NT2/D1 (cell line): ENCODE measurements at regions not wholly inside any gene's neighbourhood (a gene's known extent, or its start where the extent isn't known, plus 50 kb on each side); places are given as distances from the start of the nearest gene placed in this dataset.

Experiments
- SUZ12 ChIP-seq: IDR thresholded peaks from 2 replicates; pipeline ENCODE4 v1.6.1; 2011; ENCODE audit not compliant: insufficient read length, insufficient read depth; ENCODE audit errors: extremely low read depth
- YY1 ChIP-seq: IDR thresholded peaks from 2 replicates; pipeline ENCODE4 v1.6.1; 2011; ENCODE audit not compliant: insufficient read length, insufficient read depth
- ZNF274 ChIP-seq: IDR thresholded peaks from 2 replicates; pipeline ENCODE4 v1.6.1; 2011; ENCODE audit warnings: mild to moderate bottlenecking, low read depth, low read length

DNA sequence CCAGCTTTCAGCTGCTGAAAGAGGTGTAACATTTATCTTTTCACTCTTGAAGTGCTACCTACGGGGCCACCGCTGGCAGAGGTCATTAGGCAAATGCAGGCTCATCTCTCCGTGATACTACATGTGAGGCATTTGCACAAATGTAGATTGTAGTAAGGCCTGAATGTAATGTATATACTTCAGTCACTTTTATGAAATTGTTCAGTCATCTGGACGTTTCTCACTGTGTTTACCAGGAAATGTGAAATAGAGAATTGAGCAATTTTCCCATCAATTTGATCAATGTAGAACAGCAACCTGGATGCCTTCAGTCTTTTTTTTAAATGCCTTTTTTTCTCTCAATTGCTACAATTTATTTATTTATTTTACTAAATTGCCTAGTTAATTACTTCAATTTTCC is 368.3 kb upstream of the AZI2 start:
- TF ChIP-seq SUZ12 (no peak), YY1 (no peak), ZNF274 (no peak)
